GM23248 (cell line): ENCODE measurements at regions not wholly inside any gene's neighbourhood (a gene's known extent, or its start where the extent isn't known, plus 50 kb on each side); places are given as distances from the start of the nearest gene placed in this dataset.

Experiments used
- EZH2 ChIP-seq: fragments of 200-600 bp; sonication (generic); IDR thresholded peaks from 2 replicates; pipeline ENCODE4 v1.6.1; 2018; ENCODE audit warnings: antibody characterized with exemption, mild to moderate bottlenecking; ENCODE audit not compliant: insufficient read depth, poor library complexity, severe bottlenecking
- EZH2phosphoT487 ChIP-seq: fragments of 200-600 bp; sonication (generic); IDR thresholded peaks from 2 replicates; pipeline ENCODE4 v1.6.1; 2018; ENCODE audit warnings: antibody characterized with exemption, moderate library complexity, mild to moderate bottlenecking, low read depth; ENCODE audit not compliant: insufficient read depth

GRCh38 chr1:230510496-230510895 lies 84.4 kb upstream of the PGBD5 start:
- TF ChIP-seq EZH2phosphoT487 (no peak), EZH2 (no peak)
